Fibroblast of mammary gland (primary cell): ENCODE measurements at regions not wholly inside any gene's neighbourhood (a gene's known extent, or its start where the extent isn't known, plus 50 kb on each side); places are given as distances from the start of the nearest gene placed in this dataset.

Experiments used
- DNase-seq: peaks from one replicate; pipeline ENCODE4 v3.0.0-alpha.2; 2010; ENCODE audit warnings: low read depth
- H3K4me3 ChIP-seq: 2 replicates; pipeline ENCODE4 v1.5.1; 2011; ENCODE audit warnings: low read depth, mild to moderate bottlenecking, low read length, moderate library complexity; ENCODE audit not compliant: control insufficient read depth
- TF ChIP-seq, protein P1 (sequence below): conservative IDR thresholded peaks from 2 replicates; pipeline ENCODE4 v1.5.1; 2011; ENCODE audit warnings: low read depth, low read length, inconsistent platforms; ENCODE audit not compliant: control insufficient read depth, insufficient read depth

DNA sequence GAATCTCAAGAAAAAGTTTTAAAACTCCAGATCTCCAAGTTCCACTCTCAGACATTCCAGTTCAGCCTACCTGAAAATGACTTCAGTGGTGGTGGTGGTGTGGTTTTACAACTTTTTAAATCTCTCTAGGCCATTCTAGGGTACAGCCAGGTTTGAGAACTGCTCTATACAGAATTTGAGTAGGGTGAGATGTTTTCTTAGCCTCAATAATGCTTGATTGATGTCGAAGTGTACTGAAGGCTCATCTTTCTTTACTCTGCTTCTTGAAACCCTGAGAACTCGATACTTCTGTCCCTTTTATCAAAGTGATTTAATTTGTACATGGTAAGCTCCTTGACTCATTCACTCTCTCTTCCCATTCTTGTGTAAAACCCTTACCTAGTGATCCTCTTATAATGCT, 143.8 kb downstream of the FAM124B start:
- no peak overlapping the region for H3K4me3 ChIP-seq
- no peak for DNase-seq
- TF ChIP-seq, protein P1, sequence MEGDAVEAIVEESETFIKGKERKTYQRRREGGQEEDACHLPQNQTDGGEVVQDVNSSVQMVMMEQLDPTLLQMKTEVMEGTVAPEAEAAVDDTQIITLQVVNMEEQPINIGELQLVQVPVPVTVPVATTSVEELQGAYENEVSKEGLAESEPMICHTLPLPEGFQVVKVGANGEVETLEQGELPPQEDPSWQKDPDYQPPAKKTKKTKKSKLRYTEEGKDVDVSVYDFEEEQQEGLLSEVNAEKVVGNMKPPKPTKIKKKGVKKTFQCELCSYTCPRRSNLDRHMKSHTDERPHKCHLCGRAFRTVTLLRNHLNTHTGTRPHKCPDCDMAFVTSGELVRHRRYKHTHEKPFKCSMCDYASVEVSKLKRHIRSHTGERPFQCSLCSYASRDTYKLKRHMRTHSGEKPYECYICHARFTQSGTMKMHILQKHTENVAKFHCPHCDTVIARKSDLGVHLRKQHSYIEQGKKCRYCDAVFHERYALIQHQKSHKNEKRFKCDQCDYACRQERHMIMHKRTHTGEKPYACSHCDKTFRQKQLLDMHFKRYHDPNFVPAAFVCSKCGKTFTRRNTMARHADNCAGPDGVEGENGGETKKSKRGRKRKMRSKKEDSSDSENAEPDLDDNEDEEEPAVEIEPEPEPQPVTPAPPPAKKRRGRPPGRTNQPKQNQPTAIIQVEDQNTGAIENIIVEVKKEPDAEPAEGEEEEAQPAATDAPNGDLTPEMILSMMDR, result no peak

DNA sequence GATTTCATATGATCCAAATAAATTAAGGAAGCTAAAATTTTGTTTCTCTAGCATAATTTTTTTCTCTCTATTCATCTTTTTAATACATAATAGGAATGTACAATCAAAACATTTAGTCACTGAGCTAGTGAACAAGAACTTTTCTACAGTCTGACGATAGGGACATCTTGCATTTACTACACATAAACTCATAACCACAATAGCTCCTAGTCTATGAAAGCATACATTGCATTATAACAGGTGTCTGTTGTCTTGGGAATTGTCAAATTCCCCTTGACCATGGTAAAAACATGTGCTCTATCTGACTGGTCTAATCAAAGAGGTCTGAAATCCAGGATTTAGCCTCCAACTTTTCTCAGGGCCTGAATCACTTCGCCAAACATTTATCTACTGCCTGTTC, 144.8 kb downstream of the FAM124B start:
- no peak for DNase-seq
- no peak overlapping the region for H3K4me3 ChIP-seq
- TF ChIP-seq, protein P1, result no peak

DNA sequence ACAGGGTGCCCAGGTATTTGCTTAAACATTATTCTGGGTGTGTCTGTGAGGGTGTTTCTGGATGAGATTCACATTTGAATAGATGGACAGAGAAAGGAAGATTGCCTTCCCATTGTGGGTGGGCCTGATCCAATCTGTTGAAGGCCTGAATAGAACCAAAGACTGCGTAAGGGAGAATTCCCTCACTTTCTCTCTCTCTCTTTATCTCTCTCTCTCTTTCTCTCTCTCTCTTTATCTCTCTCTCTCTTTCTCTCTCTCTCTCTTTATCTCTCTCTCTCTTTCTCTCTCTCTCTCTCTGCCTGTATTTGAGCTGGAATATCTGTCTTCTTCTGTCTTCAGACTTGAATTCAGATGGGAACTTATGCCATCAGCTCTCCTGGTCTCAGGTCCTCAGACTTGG, 148.4 kb downstream of the FAM124B start:
- DNase-seq, result no peak
- no peak overlapping the region for H3K4me3 ChIP-seq
- TF ChIP-seq, protein P1, result no peak

DNA sequence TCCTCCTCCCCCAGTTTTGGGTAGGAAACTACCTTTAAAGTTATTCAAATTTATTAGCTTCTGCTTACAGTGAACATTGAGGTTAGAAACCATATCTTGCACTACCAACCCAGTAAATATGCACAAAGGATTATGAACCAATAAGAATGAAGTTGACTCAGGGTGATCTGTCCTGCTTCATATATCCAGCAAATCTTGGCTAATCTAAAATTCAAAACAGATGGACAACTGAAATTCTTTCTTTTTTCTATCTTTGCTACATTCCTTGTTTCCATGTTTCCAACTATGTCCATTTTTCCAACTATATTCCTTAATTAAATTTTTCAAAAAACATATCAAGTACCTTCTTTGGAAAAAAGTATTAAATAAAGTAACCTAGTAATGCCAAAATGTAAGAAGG, 149.3 kb downstream of the FAM124B start:
- TF ChIP-seq, protein P1, result no peak
- DNase-seq, result peak; percentile 91
- no peak overlapping the region for H3K4me3 ChIP-seq

DNA sequence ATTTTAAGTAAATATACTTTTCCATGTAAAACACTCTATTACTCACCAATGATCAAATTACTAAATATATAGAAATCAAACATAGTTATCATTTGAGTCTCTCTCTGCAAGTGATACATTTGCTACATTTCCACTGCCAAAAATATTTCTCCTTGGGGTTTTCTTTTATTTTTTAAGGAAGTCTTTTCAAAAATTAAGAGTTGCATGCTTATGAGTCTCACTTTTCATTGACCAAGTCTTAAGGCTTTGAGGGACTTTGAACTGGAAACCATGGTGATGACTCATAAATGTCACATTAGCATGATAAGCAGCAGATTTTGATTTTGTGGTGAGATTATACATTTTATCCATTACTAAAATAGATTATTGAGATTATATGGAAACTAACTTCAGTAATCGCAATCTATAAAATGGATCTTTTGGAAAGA, 152.9 kb downstream of the FAM124B start:
- no peak for DNase-seq
- TF ChIP-seq, protein P1, result no peak
- no peak overlapping the region for H3K4me3 ChIP-seq

DNA sequence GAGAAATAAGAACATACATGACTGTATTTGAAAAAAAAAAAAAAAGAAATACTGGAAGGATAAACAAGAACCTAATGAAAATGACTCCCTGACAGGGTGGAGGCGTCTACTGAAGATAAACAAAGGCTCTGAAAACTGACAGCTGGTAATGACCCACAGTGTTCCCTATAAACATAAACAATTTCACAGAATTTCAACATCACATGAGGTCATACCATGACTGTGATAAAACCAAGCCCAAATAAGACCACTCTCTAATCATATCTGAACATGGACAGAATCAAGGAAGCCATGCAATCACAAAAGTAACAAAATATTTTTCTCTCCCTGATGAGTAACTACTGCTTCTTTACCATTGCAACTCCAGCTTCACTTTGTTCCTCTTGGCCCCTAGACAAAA, 159.3 kb downstream of the FAM124B start:
- DNase-seq, result peak; percentile 68
- TF ChIP-seq, protein P1, result no peak

DNA sequence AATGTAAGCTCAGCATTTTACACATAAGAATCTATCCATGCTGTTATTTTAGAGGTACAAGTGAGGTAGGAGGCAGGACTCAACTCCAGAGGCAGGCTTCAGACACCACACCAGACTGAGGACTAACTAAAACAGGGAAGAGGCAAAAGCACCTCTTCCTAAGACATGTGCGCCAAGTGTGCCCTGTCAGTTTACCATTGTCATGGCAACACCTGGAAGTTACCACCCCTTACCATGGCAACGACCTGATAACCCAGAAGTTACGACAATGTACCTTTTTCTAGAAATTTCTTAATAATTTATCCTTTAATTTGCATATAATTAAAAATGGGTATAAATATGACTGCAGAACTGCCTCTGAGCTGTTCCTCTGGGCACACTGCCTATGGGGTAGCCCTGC, 160.1 kb downstream of the FAM124B start:
- DNase-seq, result no peak
- no peak overlapping the region for H3K4me3 ChIP-seq
- TF ChIP-seq, protein P1, result no peak

More for the DNA sequence above, 159.3 kb downstream of the FAM124B start:
- no peak overlapping the region for H3K4me3 ChIP-seq
